ENCODE measurements at regions not wholly inside any gene's neighbourhood (a gene's known extent, or its start where the extent isn't known, plus 50 kb on each side); places are given as distances from the start of the nearest gene placed in this dataset.

- TF ChIP-seq CTCF (IDR thresholded peaks at IDR 0.05; ENCODE audit: poor library complexity, severe bottlenecking) (no peak), MXI1 (conservative IDR thresholded peaks at IDR 0.05; ENCODE audit: poor library complexity, severe bottlenecking) (no peak), RAD21 (conservative IDR thresholded peaks at IDR 0.05) (no peak), POLR2AphosphoS5 (IDR thresholded peaks at IDR 0.05) (no peak)
Observed at GRCh38 chr6:91387290-91388059, 800.6 kb upstream of the MAP3K7 start.
